Stomach (tissue), 4 donors: ENCODE measurements at regions not wholly inside any gene's neighbourhood (a gene's known extent, or its start where the extent isn't known, plus 50 kb on each side); places are given as distances from the start of the nearest gene placed in this dataset.

Source experiments
- EP300 ChIP-seq: sonication (generic); formaldehyde crosslinking; IDR thresholded peaks from one replicate; pipeline ENCODE4 v1.6.1; 2017; ENCODE audit warnings: antibody characterized with exemption
- POLR2A ChIP-seq, 4 donors: fragments of 450-650 bp; IDR thresholded peaks; one replicate each; pipeline ENCODE4 v1.6.1; 2016; ENCODE audit warnings: antibody characterized with exemption in 4 of 4, control low read depth in 2 of 4, mild to moderate bottlenecking in 1 of 4, moderate library complexity in 1 of 4
- TF ChIP-seq, protein P1 (sequence below), 7 experiments: fragments of 450-650 bp in 4 of 7; fragments of 200-600 bp in 3 of 7; sonication (generic) in 3 of 7; IDR thresholded peaks; one replicate each; pipeline ENCODE4 v1.5.1; 2016 to 2019; ENCODE audit warnings: antibody characterized with exemption in 7 of 7, control low read depth in 2 of 7, mild to moderate bottlenecking in 1 of 7

DNA sequence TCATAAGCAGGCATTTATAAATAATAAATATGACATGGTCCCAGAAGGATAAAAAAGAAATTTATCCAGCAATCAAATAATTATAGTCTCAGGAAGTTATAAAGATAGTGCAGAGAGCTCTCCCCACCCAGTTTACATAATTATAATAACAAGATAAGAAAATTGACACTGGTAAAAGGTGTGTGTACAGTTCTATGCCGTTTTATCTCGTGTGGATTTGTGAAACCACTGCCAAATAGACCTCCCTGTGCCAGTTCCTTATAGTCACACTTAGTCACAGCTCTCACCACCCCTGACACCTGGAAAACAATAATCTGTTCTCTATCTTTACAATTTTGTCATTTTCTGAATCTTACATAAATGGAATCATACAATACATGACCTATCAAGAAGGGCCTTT is 320.1 kb downstream of the KBTBD8 start:
- no peak for TF ChIP-seq POLR2A (IDR thresholded peaks at IDR 0.05)
- TF ChIP-seq, protein P1, sequence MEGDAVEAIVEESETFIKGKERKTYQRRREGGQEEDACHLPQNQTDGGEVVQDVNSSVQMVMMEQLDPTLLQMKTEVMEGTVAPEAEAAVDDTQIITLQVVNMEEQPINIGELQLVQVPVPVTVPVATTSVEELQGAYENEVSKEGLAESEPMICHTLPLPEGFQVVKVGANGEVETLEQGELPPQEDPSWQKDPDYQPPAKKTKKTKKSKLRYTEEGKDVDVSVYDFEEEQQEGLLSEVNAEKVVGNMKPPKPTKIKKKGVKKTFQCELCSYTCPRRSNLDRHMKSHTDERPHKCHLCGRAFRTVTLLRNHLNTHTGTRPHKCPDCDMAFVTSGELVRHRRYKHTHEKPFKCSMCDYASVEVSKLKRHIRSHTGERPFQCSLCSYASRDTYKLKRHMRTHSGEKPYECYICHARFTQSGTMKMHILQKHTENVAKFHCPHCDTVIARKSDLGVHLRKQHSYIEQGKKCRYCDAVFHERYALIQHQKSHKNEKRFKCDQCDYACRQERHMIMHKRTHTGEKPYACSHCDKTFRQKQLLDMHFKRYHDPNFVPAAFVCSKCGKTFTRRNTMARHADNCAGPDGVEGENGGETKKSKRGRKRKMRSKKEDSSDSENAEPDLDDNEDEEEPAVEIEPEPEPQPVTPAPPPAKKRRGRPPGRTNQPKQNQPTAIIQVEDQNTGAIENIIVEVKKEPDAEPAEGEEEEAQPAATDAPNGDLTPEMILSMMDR (IDR thresholded peaks at IDR 0.05) = no peak
- TF ChIP-seq EP300 = no peak
